ENCODE measurements at regions not wholly inside any gene's neighbourhood (a gene's known extent, or its start where the extent isn't known, plus 50 kb on each side); places are given as distances from the start of the nearest gene placed in this dataset.

- no peak for DNase-seq (ENCODE audit: low read depth)
- in situ Hi-C loops (cut with HindIII; ENCODE audit: low pct_unique_long_range_greater_than_20kb, low sequenced_read_pairs), result no loop called here
Observed at GRCh38 chr3:8087951-8088350, 413.7 kb upstream of the LMCD1 start.

- in situ Hi-C loops (cut with HindIII; ENCODE audit: low pct_unique_long_range_greater_than_20kb, low sequenced_read_pairs), result no loop called here
- DNase-seq (ENCODE audit: low read depth), result no peak
Observed at GRCh38 chr3:8094415-8094814, 407.2 kb upstream of the LMCD1 start.

GRCh38 chr3:8095724-8096123 is 405.9 kb upstream of the LMCD1 start:
- in situ Hi-C loops (cut with HindIII; ENCODE audit: low pct_unique_long_range_greater_than_20kb, low sequenced_read_pairs), result no loop called here
- no peak for DNase-seq (ENCODE audit: low read depth)

- in situ Hi-C loops (cut with HindIII; ENCODE audit: low pct_unique_long_range_greater_than_20kb, low sequenced_read_pairs), result no loop called here
- no peak for DNase-seq (ENCODE audit: low read depth)
Observed at GRCh38 chr3:8097690-8098089, 403.9 kb upstream of the LMCD1 start.

GRCh38 chr3:8103954-8104353 is 397.7 kb upstream of the LMCD1 start:
- DNase-seq (ENCODE audit: low read depth), result no peak
- in situ Hi-C loops (cut with HindIII; ENCODE audit: low pct_unique_long_range_greater_than_20kb, low sequenced_read_pairs), result no loop called here

GRCh38 chr3:8106921-8107320 is 394.7 kb upstream of the LMCD1 start:
- in situ Hi-C loops (cut with HindIII; ENCODE audit: low pct_unique_long_range_greater_than_20kb, low sequenced_read_pairs), result no loop called here
- no peak for DNase-seq (ENCODE audit: low read depth)

- peak; percentile 70 for DNase-seq (ENCODE audit: low read depth)
- in situ Hi-C loops (cut with HindIII; ENCODE audit: low pct_unique_long_range_greater_than_20kb, low sequenced_read_pairs), result no loop called here
Observed at GRCh38 chr3:8110966-8111798, 390.4 kb upstream of the LMCD1 start.

GRCh38 chr3:8112587-8112986 is 389.0 kb upstream of the LMCD1 start:
- no peak for DNase-seq (ENCODE audit: low read depth)
- in situ Hi-C loops (cut with HindIII; ENCODE audit: low pct_unique_long_range_greater_than_20kb, low sequenced_read_pairs), result no loop called here

GRCh38 chr3:8113626-8114025 is 388.0 kb upstream of the LMCD1 start:
- in situ Hi-C loops (cut with HindIII; ENCODE audit: low pct_unique_long_range_greater_than_20kb, low sequenced_read_pairs), result no loop called here
- DNase-seq (ENCODE audit: low read depth), result no peak

- in situ Hi-C loops (cut with HindIII; ENCODE audit: low pct_unique_long_range_greater_than_20kb, low sequenced_read_pairs), result no loop called here
Observed at GRCh38 chr3:8128686-8129085, 372.9 kb upstream of the LMCD1 start.

GRCh38 chr3:8136553-8136952 is 365.1 kb upstream of the LMCD1 start:
- in situ Hi-C loops (cut with HindIII; ENCODE audit: low pct_unique_long_range_greater_than_20kb, low sequenced_read_pairs), result no loop called here

More at GRCh38 chr3:8128686-8129085, 372.9 kb upstream of the LMCD1 start:
- DNase-seq (ENCODE audit: low read depth), result no peak

GRCh38 chr3:8143186-8143585 is 358.4 kb upstream of the LMCD1 start:
- in situ Hi-C loops (cut with HindIII; ENCODE audit: low pct_unique_long_range_greater_than_20kb, low sequenced_read_pairs), result no loop called here
- no peak for DNase-seq (ENCODE audit: low read depth)

More at GRCh38 chr3:8136553-8136952, 365.1 kb upstream of the LMCD1 start:
- no peak for DNase-seq (ENCODE audit: low read depth)

GRCh38 chr3:8145661-8146060 is 356.0 kb upstream of the LMCD1 start:
- in situ Hi-C loops (cut with HindIII; ENCODE audit: low pct_unique_long_range_greater_than_20kb, low sequenced_read_pairs), result no loop called here
- no peak for DNase-seq (ENCODE audit: low read depth)

- no peak for DNase-seq (ENCODE audit: low read depth)
- in situ Hi-C loops (cut with HindIII; ENCODE audit: low pct_unique_long_range_greater_than_20kb, low sequenced_read_pairs), result no loop called here
Observed at GRCh38 chr3:8147711-8148110, 353.9 kb upstream of the LMCD1 start.

GRCh38 chr3:8152821-8153418 is 348.7 kb upstream of the LMCD1 start:
- peak; percentile 58 for DNase-seq (ENCODE audit: low read depth)
- in situ Hi-C loops (cut with HindIII; ENCODE audit: low pct_unique_long_range_greater_than_20kb, low sequenced_read_pairs), result no loop called here

GRCh38 chr3:8153800-8154199 is 347.8 kb upstream of the LMCD1 start:
- no peak for DNase-seq (ENCODE audit: low read depth)
- in situ Hi-C loops (cut with HindIII; ENCODE audit: low pct_unique_long_range_greater_than_20kb, low sequenced_read_pairs), result no loop called here

GRCh38 chr3:8154617-8155016 is 347.0 kb upstream of the LMCD1 start:
- DNase-seq (ENCODE audit: low read depth), result no peak
- in situ Hi-C loops (cut with HindIII; ENCODE audit: low pct_unique_long_range_greater_than_20kb, low sequenced_read_pairs), result no loop called here

GRCh38 chr3:8156138-8156537 is 345.5 kb upstream of the LMCD1 start:
- in situ Hi-C loops (cut with HindIII; ENCODE audit: low pct_unique_long_range_greater_than_20kb, low sequenced_read_pairs), result no loop called here

GRCh38 chr3:8156831-8157230 is 344.8 kb upstream of the LMCD1 start:
- DNase-seq (ENCODE audit: low read depth), result no peak
- in situ Hi-C loops (cut with HindIII; ENCODE audit: low pct_unique_long_range_greater_than_20kb, low sequenced_read_pairs), result no loop called here

More at GRCh38 chr3:8156138-8156537, 345.5 kb upstream of the LMCD1 start:
- DNase-seq (ENCODE audit: low read depth), result no peak

GRCh38 chr3:8157640-8158039 is 344.0 kb upstream of the LMCD1 start:
- no peak for DNase-seq (ENCODE audit: low read depth)
- in situ Hi-C loops (cut with HindIII; ENCODE audit: low pct_unique_long_range_greater_than_20kb, low sequenced_read_pairs), result no loop called here

All from Caki2 (cell line).